AG10803 (cell line): ENCODE measurements at regions not wholly inside any gene's neighbourhood (a gene's known extent, or its start where the extent isn't known, plus 50 kb on each side); places are given as distances from the start of the nearest gene placed in this dataset.

ENCODE experiments used
- DNase-seq: peaks from one replicate; pipeline ENCODE4 v3.0.0; 2010; ENCODE audit warnings: low read depth
- H3K4me3 ChIP-seq: 2 replicates; pipeline ENCODE4 v1.5.1; 2011; ENCODE audit warnings: mild to moderate bottlenecking, low read length, control low read depth
- TF ChIP-seq, protein P1 (sequence below): conservative IDR thresholded peaks from 2 replicates; pipeline ENCODE4 v1.5.1; 2011; ENCODE audit warnings: mild to moderate bottlenecking, low read length, control low read depth, inconsistent platforms

DNA sequence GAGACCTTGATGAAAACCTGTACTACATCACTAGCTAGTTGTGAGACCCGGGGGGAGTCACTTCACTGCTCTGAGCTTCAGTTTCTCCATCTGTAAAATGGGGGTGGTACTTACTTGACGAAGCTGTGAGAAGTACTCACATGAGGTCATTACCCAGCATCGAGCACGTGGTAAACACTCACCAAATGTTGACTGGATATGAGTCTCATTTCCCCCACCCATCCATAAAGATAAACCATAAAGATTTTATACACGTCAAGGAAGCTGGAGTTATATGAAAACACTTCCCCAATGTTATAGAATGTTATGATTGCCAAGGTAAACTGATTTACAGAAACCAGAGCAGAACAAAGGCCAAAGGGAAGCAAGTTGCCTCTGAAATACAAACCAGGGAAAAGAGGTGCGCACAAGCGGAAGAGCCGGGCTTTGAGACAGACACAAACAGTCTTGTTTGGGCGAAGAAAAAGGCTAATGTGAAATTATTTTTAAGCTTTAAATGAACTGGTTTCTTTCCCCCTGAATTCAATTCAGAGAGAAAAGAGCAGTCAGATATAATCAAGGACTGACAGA is 536.8 kb downstream of the MED13L start:
- H3K4me3 ChIP-seq: no peak overlapping the region

DNA sequence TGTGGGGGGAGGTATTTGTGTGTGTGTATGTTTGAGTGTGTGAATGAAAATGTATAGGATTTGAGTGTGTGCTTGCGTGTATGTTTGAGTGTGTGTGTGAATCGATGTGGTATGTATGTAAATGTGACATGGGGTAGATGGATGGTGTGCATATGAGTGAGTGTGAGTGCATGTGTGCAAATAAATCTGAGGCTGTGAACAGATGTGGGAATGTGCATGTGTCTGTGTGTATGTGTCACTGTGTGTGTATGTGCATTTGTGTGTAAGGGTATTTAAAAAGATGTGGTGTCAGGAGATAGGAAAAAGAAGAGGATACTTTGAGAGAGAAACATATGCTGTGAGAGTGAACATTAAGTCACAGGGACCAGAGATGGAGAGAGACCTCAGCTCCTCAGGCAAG is 539.6 kb downstream of the MED13L start:
- no peak overlapping the region for H3K4me3 ChIP-seq
- DNase-seq: no peak
- TF ChIP-seq, protein P1, sequence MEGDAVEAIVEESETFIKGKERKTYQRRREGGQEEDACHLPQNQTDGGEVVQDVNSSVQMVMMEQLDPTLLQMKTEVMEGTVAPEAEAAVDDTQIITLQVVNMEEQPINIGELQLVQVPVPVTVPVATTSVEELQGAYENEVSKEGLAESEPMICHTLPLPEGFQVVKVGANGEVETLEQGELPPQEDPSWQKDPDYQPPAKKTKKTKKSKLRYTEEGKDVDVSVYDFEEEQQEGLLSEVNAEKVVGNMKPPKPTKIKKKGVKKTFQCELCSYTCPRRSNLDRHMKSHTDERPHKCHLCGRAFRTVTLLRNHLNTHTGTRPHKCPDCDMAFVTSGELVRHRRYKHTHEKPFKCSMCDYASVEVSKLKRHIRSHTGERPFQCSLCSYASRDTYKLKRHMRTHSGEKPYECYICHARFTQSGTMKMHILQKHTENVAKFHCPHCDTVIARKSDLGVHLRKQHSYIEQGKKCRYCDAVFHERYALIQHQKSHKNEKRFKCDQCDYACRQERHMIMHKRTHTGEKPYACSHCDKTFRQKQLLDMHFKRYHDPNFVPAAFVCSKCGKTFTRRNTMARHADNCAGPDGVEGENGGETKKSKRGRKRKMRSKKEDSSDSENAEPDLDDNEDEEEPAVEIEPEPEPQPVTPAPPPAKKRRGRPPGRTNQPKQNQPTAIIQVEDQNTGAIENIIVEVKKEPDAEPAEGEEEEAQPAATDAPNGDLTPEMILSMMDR: no peak

More for the DNA sequence above, 536.8 kb downstream of the MED13L start:
- DNase-seq: no peak
- TF ChIP-seq, protein P1: no peak

DNA sequence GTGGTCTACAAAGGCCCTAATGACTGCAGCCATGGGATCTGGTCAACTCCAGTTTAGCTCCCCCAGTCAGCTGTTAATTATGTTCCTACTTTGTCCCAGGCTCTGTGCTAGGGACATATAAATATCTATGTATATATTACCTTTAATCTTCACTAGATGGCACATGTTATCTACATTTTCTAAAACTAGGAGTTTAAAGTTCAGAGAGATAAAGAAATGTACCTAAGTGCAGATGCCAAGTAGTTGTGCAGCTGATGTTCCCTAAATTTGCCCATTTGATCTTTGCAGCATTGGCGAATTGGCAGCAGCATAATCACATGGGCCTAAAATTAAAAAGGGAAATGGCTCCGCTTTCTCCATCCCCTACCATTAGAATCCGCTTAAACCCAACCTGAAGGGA is 541.1 kb downstream of the MED13L start:
- TF ChIP-seq, protein P1: no peak
- no peak for DNase-seq
- no peak overlapping the region for H3K4me3 ChIP-seq

DNA sequence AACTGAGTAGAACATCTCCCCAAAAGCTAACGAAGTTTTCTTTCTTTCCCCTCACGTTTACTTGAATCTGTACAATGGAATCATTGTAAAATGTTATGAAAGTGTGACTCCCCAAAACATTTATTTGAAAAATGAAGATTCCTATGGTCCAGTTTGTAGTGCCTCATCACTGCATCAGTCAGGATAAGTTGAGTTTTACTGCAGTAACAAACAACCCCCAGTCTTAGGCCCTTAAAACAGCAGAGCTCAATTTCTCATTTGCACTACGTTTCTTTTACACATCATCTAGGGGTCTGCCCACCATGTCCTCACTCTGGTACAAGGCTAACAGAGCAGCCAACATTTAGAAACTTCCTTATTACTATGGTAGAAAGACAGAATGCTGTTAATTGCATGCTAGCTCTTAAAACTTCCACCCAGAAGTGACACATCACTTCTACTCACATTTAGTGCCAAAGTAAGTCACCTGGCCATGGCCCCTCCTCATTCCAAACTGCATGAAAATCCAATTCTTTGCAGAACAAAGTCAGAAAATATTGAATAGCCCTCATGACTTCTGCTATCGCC is 546.4 kb downstream of the MED13L start:
- DNase-seq: no peak
- H3K4me3 ChIP-seq: no peak overlapping the region
- TF ChIP-seq, protein P1: no peak

DNA sequence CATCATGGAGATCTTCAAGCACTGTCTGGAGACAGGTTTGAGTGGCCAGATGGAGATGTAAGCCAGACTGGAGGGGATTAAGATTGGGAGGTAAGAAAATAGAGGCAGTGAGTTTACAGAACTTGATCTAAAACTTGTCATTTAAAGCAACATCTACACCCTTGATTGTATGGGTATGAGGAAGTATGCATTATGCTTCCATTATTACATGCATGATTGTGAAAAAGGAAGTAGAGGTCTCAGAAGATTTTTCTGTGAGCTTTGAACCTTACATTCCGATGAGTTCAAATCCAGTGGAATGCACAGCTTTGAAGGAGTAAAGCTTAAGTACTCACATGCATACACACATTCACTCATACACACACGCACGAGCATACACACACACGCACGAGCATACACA is 550.8 kb downstream of the MED13L start:
- DNase-seq: no peak
- no peak overlapping the region for H3K4me3 ChIP-seq
- TF ChIP-seq, protein P1: no peak

DNA sequence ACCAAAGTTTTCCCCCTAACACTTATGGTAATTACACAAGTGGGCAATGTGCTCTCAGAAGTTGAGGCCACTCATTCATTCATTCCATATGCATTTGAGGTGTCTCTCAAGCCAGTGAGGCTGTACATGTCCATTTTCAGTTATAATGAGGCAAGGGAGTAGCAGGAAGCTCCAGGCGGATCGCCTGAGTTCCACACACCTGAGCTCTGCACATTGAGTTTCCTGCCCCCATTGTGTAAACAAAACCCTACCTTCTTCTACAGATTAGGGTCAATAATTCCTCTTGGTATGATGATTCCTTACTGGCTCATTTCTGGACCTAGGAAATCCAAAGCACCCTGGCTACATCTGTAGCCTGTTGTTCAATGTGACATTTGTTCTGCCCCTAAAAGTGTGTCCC is 555.3 kb downstream of the MED13L start:
- TF ChIP-seq, protein P1: no peak
- DNase-seq: no peak

DNA sequence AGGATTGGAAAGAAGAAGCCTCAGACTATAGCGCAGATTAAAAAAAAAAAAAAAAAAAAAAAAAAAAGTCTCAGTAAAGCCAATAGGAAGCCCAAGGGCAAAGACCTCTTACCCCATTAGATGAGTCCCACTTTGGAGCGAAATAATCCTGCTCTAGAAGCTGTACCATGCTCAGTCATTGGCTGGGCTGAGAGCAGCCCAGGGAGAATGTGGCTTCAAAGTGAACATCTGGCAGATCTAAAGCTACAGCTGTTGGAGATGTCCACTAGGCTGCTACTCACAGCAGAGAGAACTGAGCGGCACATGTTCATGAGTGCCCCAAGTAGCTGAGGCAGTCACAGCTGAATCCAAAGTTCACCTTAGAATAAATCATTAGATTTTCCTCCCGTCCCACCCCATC is 560.9 kb downstream of the MED13L start:
- TF ChIP-seq, protein P1: no peak
- no peak for DNase-seq
- no peak overlapping the region for H3K4me3 ChIP-seq

More for the DNA sequence above, 555.3 kb downstream of the MED13L start:
- no peak overlapping the region for H3K4me3 ChIP-seq
